ENCODE measurements at regions not wholly inside any gene's neighbourhood (a gene's known extent, or its start where the extent isn't known, plus 50 kb on each side); places are given as distances from the start of the nearest gene placed in this dataset.

- TF ChIP-seq TCF7 (IDR thresholded peaks at IDR 0.05; ENCODE audit: borderline replicate concordance) (no peak), ZBTB11 (CRISPR knock-in tag; IDR thresholded peaks at IDR 0.05) (no peak), RELB (IDR thresholded peaks at IDR 0.05; ENCODE audit: low read depth) (no peak), DPF2 (IDR thresholded peaks at IDR 0.05) (no peak), PBX3 (IDR thresholded peaks at IDR 0.05; ENCODE audit: insufficient replicate concordance, low read depth, low read length) (no peak), CHD1 (IDR thresholded peaks at IDR 0.05; ENCODE audit: low read depth, low read length) (no peak), KAT2A (conservative IDR thresholded peaks at IDR 0.05; ENCODE audit: control insufficient read depth, low read depth, low read length) (no peak)
- CTCF ChIA-PET: interaction anchor here (0.7 to 3.1 kb wide), 2 partner anchors 11 to 201 kb away, joined by 3 to 13 read pairs; no protein-coding TSS in a partner anchor
- WGBS (ENCODE audit: insufficient coverage, insufficient replicate concordance, low lambda C conversion rate, missing lambda C conversion rate): 34% methylated on average over 6 of the region's 6 CpGs
Measured at GRCh38 chr5:36494841-36495601, 111.4 kb upstream of the SLC1A3 start.

More at GRCh38 chr5:36494841-36495601, 111.4 kb upstream of the SLC1A3 start:
- ChIA-PET SMC1A (ENCODE audit: uncharacterized antibody, unreplicated experiment) (no interaction called here), POLR2A (no interaction called here), RAD21 (ENCODE audit: unreplicated experiment) (no interaction called here)
- H3K79me2 ChIP-seq (ENCODE audit: control insufficient read depth, insufficient read depth, low read length): no peaks in the 10 kb centered on the region
- BruUV-seq (replicated peaks): no TSS peak
- H3K4me2 ChIP-seq (ENCODE audit: control insufficient read depth, insufficient read depth): no peak overlapping the region
- H2AFZ ChIP-seq (ENCODE audit: control insufficient read depth, low read depth, low read length): no peak overlapping the region
- DNase-seq (ENCODE audit: low read depth, low spot score): no peak
- H3K9ac ChIP-seq (ENCODE audit: control insufficient read depth, insufficient read depth, low read length): no peak overlapping the region
- H4K20me1 ChIP-seq (ENCODE audit: control insufficient read depth, insufficient read depth): no peaks in the 10 kb centered on the region
- no peak for ATAC-seq
- no peaks in the 10 kb centered on the region for H3K4me1 ChIP-seq (ENCODE audit: control insufficient read depth, insufficient read depth, low read length)
- in situ Hi-C loops (cut with MboI): no loop called here
- H3K27me3 ChIP-seq (replicated peaks in 1 of 2; ENCODE audit: control insufficient read depth in 2 of 2, insufficient read depth in 2 of 2, low read length in 1 of 2): peaks cover 0 to 3% of the 10 kb centered on the region in 2 experiments; a peak in 2 of 4 replicates
- no peak overlapping the region for H3K4me3 ChIP-seq
- intact Hi-C loops (cut with micrococcal nuclease; ENCODE audit: unreplicated experiment): no loop called here
- no peaks in the 10 kb centered on the region for H3K36me3 ChIP-seq (ENCODE audit: control insufficient read depth in 2 of 2, insufficient read depth in 2 of 2, low read length in 1 of 2)
- no peak overlapping the region for H3K27ac ChIP-seq (ENCODE audit: control insufficient read depth, insufficient read depth)
- FAIRE-seq: no peak
- no peaks in the 10 kb centered on the region for H3K9me3 ChIP-seq (replicated peaks; ENCODE audit: control insufficient read depth, insufficient read depth, low read length)
